Hypothalamus (tissue), 51 donors: ENCODE measurements at regions not wholly inside any gene's neighbourhood (a gene's known extent, or its start where the extent isn't known, plus 50 kb on each side); places are given as distances from the start of the nearest gene placed in this dataset.

Experiments
- DNase-seq, 51 donors: peaks; one replicate each; lab custom pipeline; 2025; lab: John Stamatoyannopoulos, UW

DNA sequence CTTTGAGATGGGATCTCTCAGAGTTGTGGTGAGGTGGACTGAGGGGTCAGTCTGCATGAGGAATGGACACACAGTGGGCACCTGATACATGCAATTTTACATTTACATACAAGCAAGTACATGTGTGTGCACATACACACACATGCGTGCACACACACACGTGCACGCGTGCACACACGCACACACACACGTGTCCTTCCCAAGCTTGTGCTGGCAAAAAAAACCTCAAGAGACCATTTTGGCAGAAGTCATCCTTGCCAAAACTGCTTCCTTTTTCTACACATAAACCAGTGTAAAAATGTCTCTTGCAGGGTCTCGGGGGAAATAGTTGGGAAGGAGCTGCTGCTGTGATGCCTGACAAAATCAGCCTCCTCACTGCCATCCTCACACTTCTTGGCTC, 279.5 kb upstream of the POU3F3 start:
- DNase-seq, result no peak

DNA sequence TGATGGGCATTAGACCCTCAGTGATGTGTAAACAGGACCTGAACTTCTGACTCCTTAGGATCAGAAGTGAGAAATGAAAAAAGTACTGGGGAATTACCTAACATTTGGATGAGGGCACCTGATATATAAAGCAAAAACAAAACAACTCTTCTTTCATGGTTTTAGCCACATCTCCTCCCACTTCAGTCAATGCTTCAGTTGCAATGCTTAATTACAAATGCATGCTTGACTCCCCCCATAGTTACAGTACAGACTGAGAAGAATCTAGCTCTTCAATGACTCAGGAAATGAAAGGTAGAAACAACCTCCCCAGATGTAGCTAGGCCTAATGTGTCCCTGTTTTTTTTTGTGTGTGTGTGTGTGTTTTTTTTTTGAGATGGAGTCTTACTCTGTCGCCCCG, 276.8 kb upstream of the POU3F3 start:
- no peak for DNase-seq

DNA sequence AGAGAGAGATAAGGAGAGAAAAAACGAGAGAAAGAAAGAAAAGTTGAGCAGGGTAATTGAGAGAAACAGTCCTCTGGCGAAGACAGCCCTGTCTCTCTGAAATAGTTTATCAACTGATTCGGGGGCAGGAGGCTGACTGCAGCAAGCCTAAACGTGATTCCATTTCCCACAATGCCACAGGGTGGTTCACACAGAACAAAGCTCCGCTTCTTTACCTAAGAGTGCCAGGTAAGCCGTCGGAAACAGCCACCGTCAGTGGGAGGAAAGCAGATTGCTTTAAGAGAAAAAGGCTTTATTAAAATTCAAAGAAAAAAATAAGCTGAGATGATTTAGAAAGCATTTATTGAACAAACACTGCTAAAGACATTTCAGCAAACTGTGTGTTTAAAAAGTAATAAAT, 271.4 kb upstream of the POU3F3 start:
- DNase-seq, result no peak

DNA sequence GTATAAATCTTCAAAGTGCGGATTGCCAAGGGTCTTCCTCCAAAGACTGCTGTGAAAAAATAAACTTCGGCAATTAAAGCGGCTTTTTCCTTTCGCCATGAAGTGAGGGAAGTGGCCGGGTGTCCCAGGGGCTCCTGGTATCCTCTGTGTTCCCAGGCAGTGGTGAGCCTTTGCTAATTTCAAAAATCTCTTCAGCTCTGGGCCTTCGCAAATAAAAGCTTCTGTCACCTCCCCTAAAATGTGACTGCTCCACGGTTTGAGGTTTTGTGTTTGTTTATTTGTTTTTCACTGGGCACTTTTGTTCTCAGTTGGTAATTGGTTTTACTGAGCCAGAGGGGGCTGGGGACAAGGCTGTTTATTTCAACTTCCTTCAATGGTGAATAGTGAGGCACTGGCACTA, 270.1 kb upstream of the POU3F3 start:
- peak in 3 of 51 donors; percentile 1 to 7 (median 5) for DNase-seq

DNA sequence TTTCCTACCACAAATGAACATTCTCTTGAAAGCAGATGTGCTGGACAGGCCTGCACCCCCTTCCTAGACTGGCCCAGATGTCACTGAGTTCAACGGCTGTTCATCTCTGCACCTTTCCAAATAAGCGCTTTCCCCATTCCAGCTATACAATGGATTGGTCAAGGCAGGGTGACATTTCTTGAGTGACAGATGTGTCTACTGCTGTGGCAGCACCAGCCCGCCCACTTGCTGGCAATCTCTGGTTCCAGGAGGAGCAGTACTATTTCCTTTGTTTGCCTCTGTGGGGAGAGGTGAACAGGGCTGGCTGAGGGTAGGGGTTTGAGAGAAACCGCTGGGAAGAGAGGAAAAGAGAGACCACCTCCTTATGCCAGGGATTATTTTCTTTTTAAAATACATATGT, 269.5 kb upstream of the POU3F3 start:
- peak in 1 of 51 donors; percentile 2 for DNase-seq

DNA sequence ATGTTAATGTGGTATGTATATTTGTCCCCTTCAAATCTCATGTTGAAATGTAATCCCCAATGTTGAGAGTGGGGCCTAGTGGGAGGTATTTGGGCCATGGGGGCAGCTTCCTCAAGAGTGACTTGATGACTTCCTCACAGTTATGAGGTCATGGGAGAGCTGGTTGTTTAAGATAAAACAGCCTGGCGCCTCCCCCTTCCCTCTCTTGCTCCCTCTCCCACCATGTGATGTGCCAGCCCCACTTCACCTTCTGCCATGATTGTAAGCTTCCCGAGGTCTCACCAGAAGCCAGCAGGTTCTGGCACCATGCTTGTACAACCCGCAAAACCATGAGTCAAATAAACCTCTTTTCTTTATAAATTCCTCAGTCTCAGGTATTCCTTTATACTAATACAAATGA, 258.3 kb upstream of the POU3F3 start:
- no peak for DNase-seq

DNA sequence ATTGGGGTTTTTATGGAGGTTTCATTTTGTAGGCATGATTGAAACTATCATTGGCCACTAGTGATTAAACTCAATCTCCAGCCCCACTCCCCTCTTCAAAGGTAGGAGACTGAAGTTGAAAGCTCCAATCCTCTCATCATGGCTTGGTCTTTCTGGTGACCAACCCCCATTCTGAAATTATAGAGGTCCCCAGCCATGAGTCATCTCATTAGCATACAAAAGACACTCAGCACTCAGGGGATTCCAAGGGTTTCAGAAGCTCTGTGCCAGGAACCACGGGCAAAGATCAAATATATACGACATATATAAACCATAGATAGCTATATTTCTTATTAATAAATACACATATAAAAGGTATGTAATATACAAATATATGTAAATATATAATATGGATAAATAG, 256.0 kb upstream of the POU3F3 start:
- no peak for DNase-seq

DNA sequence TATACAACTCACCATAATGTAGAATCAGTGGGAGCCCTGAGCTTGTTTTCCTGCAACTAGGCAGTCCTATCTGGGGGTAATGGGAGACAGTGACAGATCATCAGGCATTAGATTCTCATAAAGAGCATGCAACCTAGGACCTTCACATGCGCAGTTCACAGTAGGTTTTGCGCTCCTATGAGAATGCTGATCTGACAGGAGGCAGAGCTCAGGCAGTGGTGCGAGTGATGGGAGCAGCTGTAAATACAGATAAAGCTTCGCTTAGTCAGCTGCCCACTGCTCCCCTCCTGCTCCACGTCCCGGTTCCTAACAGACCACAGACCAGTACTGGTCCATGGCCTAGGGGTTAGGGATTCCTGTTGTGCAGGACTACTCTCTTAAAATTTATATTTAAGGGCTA, 255.3 kb upstream of the POU3F3 start:
- no peak for DNase-seq

DNA sequence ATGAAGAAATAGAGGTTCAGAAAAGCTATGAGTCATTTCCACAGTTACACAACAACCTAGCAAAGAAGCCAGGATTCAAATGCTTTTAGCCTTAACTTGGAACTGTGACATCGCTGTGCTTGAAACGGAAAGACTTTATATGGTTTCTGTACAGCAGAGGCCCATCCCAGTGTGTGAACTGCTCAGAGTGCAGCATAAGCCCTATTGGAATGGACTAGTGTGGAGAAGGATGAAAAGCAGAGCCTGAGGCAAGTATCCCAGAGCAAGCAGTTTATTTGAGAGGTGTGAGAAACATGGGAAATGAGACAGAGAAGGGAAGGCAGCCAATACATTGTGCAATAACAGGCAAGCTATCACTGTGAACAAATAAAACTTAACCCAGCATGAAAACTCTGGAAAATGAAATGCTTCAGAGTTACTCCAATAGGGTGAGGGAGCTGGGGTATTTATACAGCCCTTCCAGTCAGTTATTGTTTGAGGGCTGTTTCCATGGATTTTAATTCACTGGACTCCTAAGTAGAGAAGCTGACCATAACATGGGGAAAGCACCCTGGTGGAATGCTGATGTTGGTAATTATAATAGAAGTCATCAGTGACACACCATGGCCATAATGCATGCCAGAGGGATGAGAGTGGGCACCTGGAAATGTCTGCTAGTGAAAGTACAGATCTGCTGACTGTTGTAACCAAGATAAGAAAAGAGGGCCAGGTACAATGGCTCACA, 254.0 kb upstream of the POU3F3 start:
- no peak for DNase-seq

DNA sequence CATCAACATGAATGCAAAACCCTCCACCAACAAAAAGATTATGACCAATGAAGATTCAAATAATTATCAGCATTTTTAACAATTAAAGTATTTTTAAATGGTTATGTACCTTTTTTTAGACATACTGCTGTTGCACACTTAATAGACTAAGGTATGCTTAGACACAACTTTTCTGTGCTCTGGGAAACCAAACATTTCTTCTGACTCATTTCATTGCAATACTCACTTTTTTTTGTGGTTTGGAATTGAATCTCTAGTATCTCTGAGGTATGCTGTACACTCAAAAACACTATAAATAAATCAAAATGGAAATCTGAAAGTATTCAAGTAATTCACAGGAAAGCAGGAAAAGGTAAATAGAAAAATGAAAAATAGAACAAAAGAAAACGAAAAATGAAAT, 247.9 kb upstream of the POU3F3 start:
- no peak for DNase-seq

DNA sequence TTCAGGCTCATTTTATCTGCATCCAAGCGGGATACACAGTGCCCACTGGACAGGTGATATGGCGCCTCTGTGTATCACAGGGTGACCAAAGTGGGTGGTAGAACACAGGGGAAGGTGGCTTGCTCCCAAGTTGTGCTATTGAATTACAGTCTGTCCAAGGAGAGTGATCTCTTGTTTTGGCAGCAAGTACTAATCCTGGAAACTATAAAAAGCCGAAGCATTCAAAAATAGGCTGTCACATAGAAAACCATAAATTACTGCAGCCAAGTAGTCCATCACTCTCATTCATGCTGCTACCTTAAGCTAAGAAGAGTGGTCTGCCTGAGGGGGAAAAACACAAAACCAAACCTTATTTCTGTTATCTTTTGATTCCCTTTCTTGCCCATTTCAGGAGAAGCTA, 237.1 kb upstream of the POU3F3 start:
- DNase-seq, result no peak

DNA sequence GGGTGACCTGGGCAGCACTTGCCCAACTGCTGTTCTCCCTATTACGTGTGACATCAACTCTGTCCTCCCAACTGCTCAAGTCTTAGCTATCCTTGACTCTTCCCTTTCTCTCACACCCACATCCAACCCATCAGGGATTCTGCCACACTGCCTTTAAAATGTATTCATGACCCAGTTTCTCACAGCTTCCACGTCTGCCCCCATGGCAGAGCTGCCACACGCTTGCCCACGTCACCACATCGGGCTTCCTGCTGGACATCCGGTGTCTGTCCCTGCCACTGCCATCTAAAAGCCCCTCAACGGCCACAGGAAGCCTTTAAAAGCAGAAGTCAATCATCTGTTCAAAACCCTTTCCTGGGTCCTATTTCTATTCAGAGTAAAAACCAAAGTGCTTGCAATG, 233.1 kb upstream of the POU3F3 start:
- no peak for DNase-seq

DNA sequence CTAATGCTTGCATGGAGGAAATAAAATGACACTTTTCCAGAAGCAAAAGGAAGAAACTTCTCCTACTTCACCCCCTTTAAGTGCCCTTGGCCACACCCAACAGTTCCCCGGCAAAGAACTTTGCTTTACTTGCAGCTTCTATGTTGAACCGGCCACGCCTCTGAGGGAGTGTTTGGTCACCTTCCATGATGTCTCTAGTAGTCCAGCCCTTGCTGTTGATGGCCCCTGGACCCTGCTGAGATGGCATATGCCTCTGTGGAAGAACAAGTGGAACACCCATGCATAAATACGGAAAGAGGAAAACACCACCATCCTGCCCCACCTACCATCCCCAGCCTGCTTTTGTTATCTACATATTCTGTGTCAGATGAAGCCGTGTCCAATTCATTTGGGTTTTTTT, 218.3 kb upstream of the POU3F3 start:
- no peak for DNase-seq

DNA sequence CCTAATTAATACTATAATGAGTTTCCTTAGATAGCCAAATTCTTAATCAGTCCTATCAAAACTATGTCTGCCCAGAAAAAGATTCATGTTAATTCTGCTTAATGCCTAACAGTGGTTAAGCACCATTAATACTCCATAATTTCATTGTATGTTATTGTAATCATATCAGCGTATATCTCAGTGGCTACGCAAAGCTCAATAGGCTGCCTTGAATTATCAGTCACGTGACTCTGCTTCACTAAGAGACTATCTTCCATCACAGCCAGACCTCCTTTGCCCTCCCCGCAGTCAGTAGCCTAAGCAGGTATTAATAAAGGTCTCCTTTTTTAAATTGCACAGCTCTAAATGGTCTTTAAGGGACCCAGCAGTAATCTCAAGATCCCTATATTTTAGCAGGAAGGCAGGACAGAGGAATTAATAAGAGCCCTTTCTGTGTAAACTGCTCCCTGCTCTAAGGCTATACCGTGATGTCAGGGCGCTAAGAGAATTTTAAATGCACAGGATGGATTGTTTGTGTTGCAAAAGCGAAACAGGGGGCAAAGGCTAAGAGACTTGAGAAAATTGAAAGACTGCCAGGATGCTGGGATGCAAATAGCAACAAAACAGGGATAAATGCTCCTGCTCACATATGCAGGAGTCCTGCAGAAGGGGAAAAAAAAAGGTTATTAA, 215.6 kb upstream of the POU3F3 start:
- DNase-seq, result no peak

DNA sequence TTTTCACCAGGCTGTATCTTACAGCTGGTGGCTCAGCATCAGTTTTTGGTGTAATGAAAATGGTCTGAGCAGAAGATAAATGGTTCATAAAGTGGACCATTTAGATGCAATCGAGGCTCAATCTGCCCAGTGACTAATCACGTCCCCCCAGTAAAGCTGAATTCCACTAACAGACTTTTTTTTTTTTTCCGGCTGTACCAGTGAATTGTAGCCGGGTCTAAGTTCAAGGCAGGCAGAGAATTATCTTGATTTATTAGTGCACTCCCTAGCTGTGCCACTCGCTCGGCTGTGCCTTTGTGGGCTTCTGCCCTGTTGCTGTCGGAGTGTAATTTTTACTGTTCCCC, 215.1 kb upstream of the POU3F3 start:
- no peak for DNase-seq

DNA sequence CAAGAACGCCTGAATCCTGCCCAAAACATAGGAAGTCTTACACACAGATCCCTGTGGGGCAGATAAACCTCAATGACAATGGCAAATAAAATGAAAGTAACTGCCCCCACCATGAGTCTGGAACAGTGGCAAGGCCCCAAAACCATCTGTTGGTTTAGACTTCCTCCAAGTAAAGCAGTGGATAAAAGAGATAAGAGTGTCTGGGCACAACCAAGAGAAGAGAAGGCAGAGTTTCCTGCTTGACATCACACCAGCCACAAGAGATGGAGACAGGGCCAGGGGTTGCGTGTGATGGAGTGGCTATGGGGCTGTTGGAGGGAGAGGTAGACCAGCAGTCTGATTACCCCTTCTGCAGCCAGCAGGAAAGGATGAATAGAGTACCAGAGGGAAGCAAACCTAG, 212.1 kb upstream of the POU3F3 start:
- DNase-seq, result no peak

DNA sequence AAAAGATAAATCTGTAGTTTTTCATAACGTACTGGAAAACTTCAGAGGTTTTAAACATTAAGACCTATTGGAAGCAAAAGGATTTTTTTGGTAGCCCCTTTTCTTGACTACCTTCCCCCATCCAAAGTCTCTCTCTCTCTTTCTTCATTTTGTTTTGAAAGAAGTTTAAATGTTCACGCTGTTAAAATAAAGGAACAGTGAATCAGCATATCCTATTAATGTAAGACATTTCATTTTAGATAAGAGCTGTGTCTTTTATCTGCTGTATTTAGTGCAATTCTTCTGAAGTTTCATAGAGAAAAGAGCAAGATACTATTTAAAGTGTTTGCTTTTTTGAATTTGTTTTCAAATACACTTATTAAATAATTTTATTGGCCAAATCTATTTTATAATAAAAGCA, 205.5 kb upstream of the POU3F3 start:
- no peak for DNase-seq

DNA sequence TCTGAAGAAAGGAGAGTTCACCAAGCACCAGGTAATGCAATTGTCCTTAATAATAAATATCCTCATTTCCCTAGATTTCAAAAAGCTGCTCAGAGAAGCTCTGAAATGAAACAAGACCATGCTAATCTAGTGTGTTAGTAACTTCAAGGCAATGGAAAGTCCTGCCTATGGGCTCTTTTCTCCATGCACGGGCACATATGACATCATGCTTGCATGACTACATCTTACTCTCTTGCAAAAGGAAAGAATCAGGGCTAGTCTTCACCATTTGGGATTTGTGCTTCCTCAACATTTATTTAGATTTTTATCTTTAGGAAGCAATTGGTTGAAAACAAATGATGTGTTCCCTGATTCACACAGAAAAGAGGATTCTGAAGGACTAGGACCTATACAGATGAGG, 204.0 kb upstream of the POU3F3 start:
- DNase-seq, result no peak

DNA sequence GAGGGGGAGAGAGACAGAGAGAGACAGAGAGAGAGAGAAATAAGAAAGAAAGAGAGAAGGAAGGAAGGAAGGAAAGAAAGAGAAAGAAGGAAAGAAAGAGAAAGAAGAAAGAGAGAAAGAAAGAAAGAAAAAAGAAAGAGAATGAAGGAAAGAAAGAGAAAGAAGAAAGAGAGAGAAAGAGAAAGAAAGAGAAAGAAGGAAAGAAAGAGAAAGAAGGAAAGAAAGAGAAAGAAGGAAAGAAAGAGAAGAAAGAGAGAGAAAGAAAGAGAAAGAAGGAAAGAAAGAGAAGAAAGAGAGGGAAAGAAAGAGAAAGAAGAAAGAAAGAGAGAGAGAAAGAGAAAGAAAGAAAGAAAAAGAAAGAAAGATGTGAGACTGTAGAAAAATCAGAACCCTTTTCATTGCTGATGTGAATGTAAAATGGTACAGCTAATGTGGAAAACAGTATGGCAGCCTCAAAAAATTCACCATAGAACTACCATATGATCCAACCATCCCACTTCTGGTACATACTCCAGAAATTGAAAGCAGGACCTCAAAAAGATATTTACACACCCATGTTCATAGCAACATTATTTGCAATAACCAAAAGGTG, 203.4 kb upstream of the POU3F3 start:
- DNase-seq, result no peak

DNA sequence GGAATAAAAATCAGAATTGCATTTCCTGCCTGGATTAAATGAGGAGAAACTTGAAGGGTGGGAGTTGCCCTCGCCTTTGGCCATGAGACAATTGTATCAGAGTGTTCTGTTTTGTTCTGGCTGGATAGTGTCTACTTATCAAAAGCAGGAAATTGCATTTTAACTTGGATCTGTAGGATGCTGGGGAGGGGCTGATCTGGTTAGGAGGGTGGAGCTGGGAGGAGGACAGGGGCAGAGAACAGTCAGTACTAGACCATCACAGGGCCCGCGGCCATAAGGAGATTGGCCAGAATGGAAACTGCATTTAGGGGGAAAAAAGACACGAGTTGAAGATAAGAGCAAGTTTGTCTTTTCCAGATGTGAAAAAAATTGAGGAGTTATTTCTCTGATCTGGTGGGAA, 199.1 kb upstream of the POU3F3 start:
- DNase-seq, result no peak

DNA sequence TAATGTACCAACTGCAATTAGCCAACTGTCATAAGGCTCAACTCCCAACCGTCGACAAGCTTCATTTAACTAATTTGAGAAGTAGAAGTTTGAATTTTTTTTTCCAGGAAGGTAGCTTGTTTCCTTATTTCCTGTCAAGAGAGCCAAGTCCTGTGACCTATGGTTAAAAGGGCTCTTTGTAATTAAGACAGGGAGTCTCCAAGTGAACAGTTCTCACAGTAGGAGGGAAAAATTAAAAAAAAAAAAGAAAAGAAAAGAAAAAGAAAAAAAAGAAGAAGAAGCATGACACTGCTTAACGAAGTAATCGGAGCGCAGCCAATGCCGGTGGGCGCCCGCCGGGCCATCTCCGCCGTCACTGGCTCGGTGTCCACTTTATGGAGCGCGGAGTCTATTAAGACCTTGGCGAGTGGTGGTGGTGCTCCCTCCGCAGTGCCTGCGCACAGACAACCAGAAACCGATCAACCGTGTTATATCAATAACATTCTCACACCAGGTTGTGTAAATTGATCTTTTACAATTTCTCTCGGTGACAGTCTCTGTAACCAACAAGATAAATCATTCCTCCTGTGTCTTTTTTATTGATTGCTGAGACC, 197.2 kb upstream of the POU3F3 start:
- DNase-seq, result peak in 9 of 51 donors; percentile 1 to 10 (median 3)
